ENCODE measurements at regions not wholly inside any gene's neighbourhood (a gene's known extent, or its start where the extent isn't known, plus 50 kb on each side); places are given as distances from the start of the nearest gene placed in this dataset.
"Not testable (repeated sequence)": the region's sequence is repeated elsewhere in the genome, so short reads cannot be mapped to it uniquely, and the experiment has no call there.

- no peak overlapping the region for H3K4me3 Mint-ChIP-seq
These were observed 748.6 kb upstream of the SPRY2 start for GRCh38 chr13:81089371-81090157.

GRCh38 chr13:81080911-81081454, 740.1 kb upstream of the SPRY2 start:
- Mint-ChIP-seq H3K9me3 (peaks cover 10% of the 10 kb centered on the region), H3K27ac (no peak overlapping the region), H3K4me3 (no peak overlapping the region), H3K27me3 (no peaks in the 10 kb centered on the region), H3K4me1 (ENCODE audit: low read depth) (no peaks in the 10 kb centered on the region), H3K36me3 (ENCODE audit: low read depth) (no peaks in the 10 kb centered on the region)

More at GRCh38 chr13:81089371-81090157, 748.6 kb upstream of the SPRY2 start:
- Mint-ChIP-seq H3K4me1 (ENCODE audit: low read depth) (no peaks in the 10 kb centered on the region), H3K27ac (no peak overlapping the region), H3K27me3 (no peaks in the 10 kb centered on the region), H3K9me3 (no peaks in the 10 kb centered on the region), H3K36me3 (ENCODE audit: low read depth) (no peaks in the 10 kb centered on the region)

- Mint-ChIP-seq H3K36me3 (ENCODE audit: low read depth) (no peaks in the 10 kb centered on the region), H3K4me3 (no peak overlapping the region), H3K9me3 (peaks cover 10% of the 10 kb centered on the region), H3K27ac (no peak overlapping the region), H3K27me3 (no peaks in the 10 kb centered on the region), H3K4me1 (ENCODE audit: low read depth) (no peaks in the 10 kb centered on the region)
These were observed 737.1 kb upstream of the SPRY2 start for GRCh38 chr13:81078048-81078447.

- not testable (repeated sequence) for H3K4me1 Mint-ChIP-seq (ENCODE audit: low read depth); H3K4me3 Mint-ChIP-seq; H3K27ac Mint-ChIP-seq; H3K27me3 Mint-ChIP-seq; H3K9me3 Mint-ChIP-seq; H3K36me3 Mint-ChIP-seq (ENCODE audit: low read depth)
These were observed 728.9 kb upstream of the SPRY2 start for GRCh38 chr13:81069822-81070221.

- no peaks in the 10 kb centered on the region for H3K36me3 Mint-ChIP-seq (ENCODE audit: low read depth)
- H3K9me3 Mint-ChIP-seq, result no peaks in the 10 kb centered on the region
- no peaks in the 10 kb centered on the region for H3K27me3 Mint-ChIP-seq
- no peak overlapping the region for H3K4me3 Mint-ChIP-seq
- no peaks in the 10 kb centered on the region for H3K4me1 Mint-ChIP-seq (ENCODE audit: low read depth)
- no peak overlapping the region for H3K27ac Mint-ChIP-seq
These were observed 718.0 kb upstream of the SPRY2 start for GRCh38 chr13:81058916-81059290.

- Mint-ChIP-seq H3K4me1 (ENCODE audit: low read depth) (no peaks in the 10 kb centered on the region), H3K9me3 (no peaks in the 10 kb centered on the region), H3K27me3 (no peaks in the 10 kb centered on the region), H3K36me3 (ENCODE audit: low read depth) (no peaks in the 10 kb centered on the region), H3K27ac (no peak overlapping the region), H3K4me3 (no peak overlapping the region)
These were observed 717.4 kb upstream of the SPRY2 start for GRCh38 chr13:81058211-81058915.

GRCh38 chr13:81051873-81052272, 710.9 kb upstream of the SPRY2 start:
- no peaks in the 10 kb centered on the region for H3K9me3 Mint-ChIP-seq
- no peak overlapping the region for H3K27ac Mint-ChIP-seq
- H3K36me3 Mint-ChIP-seq (ENCODE audit: low read depth), result no peaks in the 10 kb centered on the region
- no peaks in the 10 kb centered on the region for H3K4me1 Mint-ChIP-seq (ENCODE audit: low read depth)
- no peak overlapping the region for H3K4me3 Mint-ChIP-seq
- no peaks in the 10 kb centered on the region for H3K27me3 Mint-ChIP-seq

GRCh38 chr13:81048026-81048461, 707.1 kb upstream of the SPRY2 start:
- H3K4me3 Mint-ChIP-seq, result no peak overlapping the region
- no peaks in the 10 kb centered on the region for H3K9me3 Mint-ChIP-seq
- H3K27ac Mint-ChIP-seq, result no peak overlapping the region
- no peaks in the 10 kb centered on the region for H3K4me1 Mint-ChIP-seq (ENCODE audit: low read depth)
- H3K27me3 Mint-ChIP-seq, result no peaks in the 10 kb centered on the region
- no peaks in the 10 kb centered on the region for H3K36me3 Mint-ChIP-seq (ENCODE audit: low read depth)

GRCh38 chr13:81041761-81042160, 700.8 kb upstream of the SPRY2 start:
- Mint-ChIP-seq H3K4me3 (no peak overlapping the region), H3K36me3 (ENCODE audit: low read depth) (no peaks in the 10 kb centered on the region), H3K4me1 (ENCODE audit: low read depth) (no peaks in the 10 kb centered on the region), H3K9me3 (peaks cover 11% of the 10 kb centered on the region), H3K27ac (no peak overlapping the region), H3K27me3 (no peaks in the 10 kb centered on the region)

- H3K4me1 Mint-ChIP-seq (ENCODE audit: low read depth), result no peaks in the 10 kb centered on the region
- H3K9me3 Mint-ChIP-seq, result peaks cover 6% of the 10 kb centered on the region
- no peaks in the 10 kb centered on the region for H3K36me3 Mint-ChIP-seq (ENCODE audit: low read depth)
- no peak overlapping the region for H3K27ac Mint-ChIP-seq
- H3K27me3 Mint-ChIP-seq, result no peaks in the 10 kb centered on the region
- H3K4me3 Mint-ChIP-seq, result no peak overlapping the region
These were observed 691.1 kb upstream of the SPRY2 start for GRCh38 chr13:81031996-81032395.

GRCh38 chr13:81025091-81025490, 684.2 kb upstream of the SPRY2 start:
- Mint-ChIP-seq H3K27me3 (no peaks in the 10 kb centered on the region), H3K36me3 (ENCODE audit: low read depth) (no peaks in the 10 kb centered on the region), H3K27ac (no peak overlapping the region), H3K4me3 (no peak overlapping the region), H3K4me1 (ENCODE audit: low read depth) (no peaks in the 10 kb centered on the region), H3K9me3 (peaks cover 16% of the 10 kb centered on the region)

GRCh38 chr13:81021284-81021840, 680.4 kb upstream of the SPRY2 start:
- Mint-ChIP-seq H3K9me3 (peaks cover 16% of the 10 kb centered on the region), H3K4me3 (no peak overlapping the region), H3K27me3 (no peaks in the 10 kb centered on the region), H3K4me1 (ENCODE audit: low read depth) (no peaks in the 10 kb centered on the region), H3K36me3 (ENCODE audit: low read depth) (no peaks in the 10 kb centered on the region), H3K27ac (no peak overlapping the region)

- Mint-ChIP-seq H3K27ac (no peak overlapping the region), H3K4me3 (no peak overlapping the region), H3K4me1 (ENCODE audit: low read depth) (no peaks in the 10 kb centered on the region), H3K36me3 (ENCODE audit: low read depth) (no peaks in the 10 kb centered on the region), H3K9me3 (peaks cover 12% of the 10 kb centered on the region), H3K27me3 (no peaks in the 10 kb centered on the region)
These were observed 679.1 kb upstream of the SPRY2 start for GRCh38 chr13:81020010-81020409.

GRCh38 chr13:81018936-81019335, 678.0 kb upstream of the SPRY2 start:
- no peak overlapping the region for H3K27ac Mint-ChIP-seq
- no peak overlapping the region for H3K4me3 Mint-ChIP-seq
- H3K4me1 Mint-ChIP-seq (ENCODE audit: low read depth), result no peaks in the 10 kb centered on the region
- H3K36me3 Mint-ChIP-seq (ENCODE audit: low read depth), result no peaks in the 10 kb centered on the region
- no peaks in the 10 kb centered on the region for H3K27me3 Mint-ChIP-seq
- peaks cover 8% of the 10 kb centered on the region for H3K9me3 Mint-ChIP-seq

GRCh38 chr13:81017513-81018152, 676.7 kb upstream of the SPRY2 start:
- H3K4me1 Mint-ChIP-seq (ENCODE audit: low read depth), result no peaks in the 10 kb centered on the region
- no peak overlapping the region for H3K4me3 Mint-ChIP-seq
- peaks cover 13% of the 10 kb centered on the region for H3K9me3 Mint-ChIP-seq
- no peaks in the 10 kb centered on the region for H3K36me3 Mint-ChIP-seq (ENCODE audit: low read depth)
- no peak overlapping the region for H3K27ac Mint-ChIP-seq
- H3K27me3 Mint-ChIP-seq, result no peaks in the 10 kb centered on the region
